Breast epithelium (tissue), 4 donors: ENCODE measurements at regions not wholly inside any gene's neighbourhood (a gene's known extent, or its start where the extent isn't known, plus 50 kb on each side); places are given as distances from the start of the nearest gene placed in this dataset.

Experiments used
- DNase-seq, 2 donors: peaks; one replicate each; pipeline ENCODE4 v3.0.0-alpha.2; 2019; ENCODE audit warnings: low spot score in 2 of 2
- H3K27ac ChIP-seq, 2 donors: fragments of 200-600 bp; sonication (generic) in 1 of 2; one replicate each; pipeline ENCODE4 v1.5.1; 2016 to 2019; ENCODE audit warnings: mild to moderate bottlenecking in 1 of 2
- H3K27me3 ChIP-seq, 2 donors: fragments of 200-600 bp; sonication (generic) in 1 of 2; one replicate each; pipeline versions ENCODE4 v1.5.1 to v1.6.0; 2017 to 2019; ENCODE audit warnings: control low read depth in 1 of 2, mild to moderate bottlenecking in 1 of 2
- H3K36me3 ChIP-seq: fragments of 200-600 bp; one replicate; pipeline ENCODE4 v1.5.1; 2019
- H3K4me1 ChIP-seq, 2 donors: fragments of 200-600 bp; sonication (generic); one replicate each; pipeline ENCODE4 v1.5.1; 2016 to 2019; ENCODE audit warnings: control low read depth in 1 of 2
- H3K4me3 ChIP-seq, 3 donors: fragments of 200-600 bp; sonication (generic); 1 replicate in 2 of 3; 2 replicates in 1 of 3; pipeline ENCODE4 v1.5.1; 2016 to 2019; ENCODE audit warnings: mild to moderate bottlenecking in 3 of 3, moderate library complexity in 2 of 3
- H3K9me3 ChIP-seq, 2 donors: fragments of 200-600 bp; sonication (generic) in 1 of 2; one replicate each; pipeline ENCODE4 v1.5.1; 2016 to 2019; ENCODE audit warnings: control low read depth in 1 of 2
- POLR2A ChIP-seq: fragments of 450-650 bp; IDR thresholded peaks from one replicate; pipeline ENCODE4 v1.6.1; 2016; ENCODE audit warnings: antibody characterized with exemption, mild to moderate bottlenecking, moderate library complexity
- POLR2AphosphoS5 ChIP-seq, 3 donors: sonication (generic); formaldehyde crosslinking; IDR thresholded peaks; one replicate each; pipeline ENCODE4 v1.6.1; 2017; ENCODE audit warnings: antibody characterized with exemption in 3 of 3
- intact Hi-C: fragments of 100-400 bp; cut with DNase I; formaldehyde crosslinking; loops from one replicate; pipeline ENCODE4 v1.15.1; 2023; ENCODE audit warnings: low total_unique reads
- TF ChIP-seq, protein P1 (sequence below), 3 donors: fragments of 450-650 bp; IDR thresholded peaks; one replicate each; pipeline ENCODE4 v1.5.1; 2016 to 2017; ENCODE audit warnings: antibody characterized with exemption in 3 of 3, mild to moderate bottlenecking in 3 of 3, moderate library complexity in 3 of 3

DNA sequence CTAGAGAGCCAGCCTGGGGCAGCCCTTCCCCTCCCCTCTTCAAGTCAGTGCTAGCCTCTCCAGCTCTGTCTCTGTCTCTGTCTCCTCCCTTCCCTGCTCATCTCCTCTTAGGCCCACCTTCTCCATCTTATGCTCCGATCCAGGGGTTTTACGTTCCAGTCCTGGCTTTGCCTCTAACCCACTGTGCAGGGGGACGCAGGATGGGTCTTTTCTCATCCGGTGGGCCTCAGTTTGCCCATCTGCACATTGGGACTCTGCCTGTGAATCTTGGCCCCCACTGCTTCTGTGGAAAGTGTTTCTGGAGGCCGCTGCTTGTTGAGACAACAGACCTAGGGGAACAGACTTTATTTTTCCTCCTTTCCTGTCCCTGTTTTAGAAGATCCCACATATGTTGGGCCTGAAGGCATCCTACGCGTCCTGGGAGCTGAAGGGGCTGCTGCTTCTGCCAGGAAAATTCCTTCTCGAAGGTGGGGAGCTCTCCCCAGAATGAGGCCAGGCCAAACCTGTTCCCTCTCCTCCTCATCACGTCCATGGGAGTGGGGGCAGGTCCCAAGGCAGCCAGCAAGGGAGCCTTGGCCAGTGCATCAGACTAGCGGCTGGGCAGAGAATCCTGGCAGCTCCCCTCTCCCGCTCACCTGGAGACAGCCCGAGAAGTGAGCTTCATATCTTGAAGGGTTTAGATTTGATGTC is 99.5 kb upstream of the CSF3R start:
- H3K4me3 ChIP-seq = no peak overlapping the region
- TF ChIP-seq, protein P1, sequence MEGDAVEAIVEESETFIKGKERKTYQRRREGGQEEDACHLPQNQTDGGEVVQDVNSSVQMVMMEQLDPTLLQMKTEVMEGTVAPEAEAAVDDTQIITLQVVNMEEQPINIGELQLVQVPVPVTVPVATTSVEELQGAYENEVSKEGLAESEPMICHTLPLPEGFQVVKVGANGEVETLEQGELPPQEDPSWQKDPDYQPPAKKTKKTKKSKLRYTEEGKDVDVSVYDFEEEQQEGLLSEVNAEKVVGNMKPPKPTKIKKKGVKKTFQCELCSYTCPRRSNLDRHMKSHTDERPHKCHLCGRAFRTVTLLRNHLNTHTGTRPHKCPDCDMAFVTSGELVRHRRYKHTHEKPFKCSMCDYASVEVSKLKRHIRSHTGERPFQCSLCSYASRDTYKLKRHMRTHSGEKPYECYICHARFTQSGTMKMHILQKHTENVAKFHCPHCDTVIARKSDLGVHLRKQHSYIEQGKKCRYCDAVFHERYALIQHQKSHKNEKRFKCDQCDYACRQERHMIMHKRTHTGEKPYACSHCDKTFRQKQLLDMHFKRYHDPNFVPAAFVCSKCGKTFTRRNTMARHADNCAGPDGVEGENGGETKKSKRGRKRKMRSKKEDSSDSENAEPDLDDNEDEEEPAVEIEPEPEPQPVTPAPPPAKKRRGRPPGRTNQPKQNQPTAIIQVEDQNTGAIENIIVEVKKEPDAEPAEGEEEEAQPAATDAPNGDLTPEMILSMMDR (IDR thresholded peaks at IDR 0.05) = no peak
- no peak for TF ChIP-seq POLR2A
- TF ChIP-seq POLR2AphosphoS5 (IDR thresholded peaks at IDR 0.05) = no peak
- peaks cover 0 to 20% of the 10 kb centered on the region in 2 donors for H3K27me3 ChIP-seq
- DNase-seq = no peak
- H3K9me3 ChIP-seq = no peaks in the 10 kb centered on the region
- H3K36me3 ChIP-seq = no peaks in the 10 kb centered on the region
- no peaks in the 10 kb centered on the region for H3K4me1 ChIP-seq
- intact Hi-C loops = no loop called here
- H3K27ac ChIP-seq = no peak overlapping the region

DNA sequence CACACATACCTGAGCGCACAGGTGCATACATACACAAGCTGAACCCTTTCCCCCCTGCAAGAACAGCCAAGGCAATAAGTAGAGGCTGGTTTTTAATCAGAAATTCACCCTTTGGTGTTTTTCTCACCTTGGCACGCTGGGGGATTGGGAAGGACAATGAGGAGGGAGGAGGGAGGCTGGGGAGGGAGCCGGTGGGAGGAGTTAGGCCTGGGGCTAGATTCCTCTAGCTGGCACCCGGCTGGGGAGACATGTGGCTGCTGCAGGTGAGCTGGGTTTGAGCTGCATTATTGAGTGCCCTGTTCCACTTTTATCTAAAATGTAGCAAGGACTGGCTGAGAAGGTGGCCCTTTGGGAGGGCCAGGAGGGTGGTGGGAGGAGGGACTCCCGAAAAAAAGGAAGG is 97.8 kb upstream of the CSF3R start:
- intact Hi-C loops = no loop called here
- Histone ChIP-seq H3K36me3 (no peaks in the 10 kb centered on the region), H3K27ac (no peak overlapping the region), H3K27me3 (peaks cover 0 to 6% of the 10 kb centered on the region in 2 donors), H3K4me1 (no peaks in the 10 kb centered on the region), H3K4me3 (no peak overlapping the region), H3K9me3 (no peaks in the 10 kb centered on the region)
- no peak for DNase-seq
- TF ChIP-seq, protein P1 (IDR thresholded peaks at IDR 0.05) = no peak
- no peak for TF ChIP-seq POLR2A
- TF ChIP-seq POLR2AphosphoS5 (IDR thresholded peaks at IDR 0.05) = no peak

DNA sequence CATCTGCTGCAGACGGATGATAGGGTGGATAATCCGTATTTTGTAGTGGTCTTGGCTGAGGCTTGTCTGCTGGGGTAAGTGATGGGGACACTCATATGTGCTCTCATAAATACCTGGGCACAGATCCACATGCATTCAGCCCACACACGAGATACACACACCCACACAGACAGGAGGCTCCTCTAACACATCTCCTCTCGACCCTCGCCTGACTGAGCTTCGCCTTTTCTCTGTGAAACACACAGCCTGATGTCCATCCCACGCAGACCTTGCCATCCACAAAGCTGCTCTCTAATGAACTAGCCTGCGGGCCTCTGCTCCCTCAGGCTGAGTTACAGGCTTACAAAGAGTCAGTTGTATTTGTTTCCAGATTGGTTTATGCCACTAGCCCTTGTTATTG is 96.3 kb upstream of the CSF3R start:
- intact Hi-C loops = loop anchor here (5.0 kb wide), 1 partner anchor 858 kb away; no protein-coding TSS in a partner anchor
- Histone ChIP-seq H3K27me3 (peaks cover 0 to 18% of the 10 kb centered on the region in 2 donors), H3K4me3 (no peak overlapping the region), H3K36me3 (no peaks in the 10 kb centered on the region), H3K9me3 (no peaks in the 10 kb centered on the region), H3K27ac (no peak overlapping the region), H3K4me1 (no peaks in the 10 kb centered on the region)
- TF ChIP-seq POLR2A (no peak), POLR2AphosphoS5 (IDR thresholded peaks at IDR 0.05) (no peak)
- TF ChIP-seq, protein P1 (IDR thresholded peaks at IDR 0.05) = no peak
- DNase-seq = no peak

DNA sequence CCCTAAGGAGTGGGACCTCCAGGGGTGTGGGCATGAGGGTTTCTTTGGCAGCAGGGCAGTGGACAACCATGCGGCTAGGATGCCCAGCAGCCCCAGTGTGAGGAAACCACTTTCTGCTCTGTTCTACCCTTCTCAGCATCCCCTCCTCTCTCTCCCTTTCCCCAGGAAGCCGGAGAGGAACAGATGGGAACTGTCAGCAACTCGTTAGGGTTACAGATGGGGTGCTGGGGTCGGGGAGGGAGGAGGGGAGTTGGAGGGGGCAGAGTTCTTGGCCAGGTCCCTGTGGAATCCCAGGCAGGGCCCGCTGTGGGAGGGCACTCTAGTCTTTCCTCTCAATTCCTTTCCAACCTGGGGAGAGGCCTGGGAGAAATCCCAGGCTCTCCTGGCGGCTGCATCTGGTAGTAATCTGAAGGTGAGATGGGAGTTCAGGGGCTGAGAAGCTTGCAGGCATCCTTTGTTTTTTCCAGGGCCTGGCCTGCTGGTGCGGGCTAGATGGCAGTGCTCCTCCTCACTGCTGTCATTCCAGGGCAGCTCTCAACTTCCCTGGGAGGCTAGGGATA is 93.9 kb upstream of the CSF3R start:
- no peaks in the 10 kb centered on the region for H3K9me3 ChIP-seq
- H3K36me3 ChIP-seq = no peaks in the 10 kb centered on the region
- no peaks in the 10 kb centered on the region for H3K4me1 ChIP-seq
- peaks cover 0 to 37% of the 10 kb centered on the region in 2 donors for H3K27me3 ChIP-seq
- no peak overlapping the region for H3K27ac ChIP-seq
- intact Hi-C loops = loop anchor here (5.0 kb wide), 1 partner anchor 861 kb away; no protein-coding TSS in a partner anchor
- TF ChIP-seq, protein P1 (IDR thresholded peaks at IDR 0.05) = no peak
- TF ChIP-seq POLR2A (no peak), POLR2AphosphoS5 (IDR thresholded peaks at IDR 0.05) (no peak)
- no peak overlapping the region for H3K4me3 ChIP-seq
- no peak for DNase-seq

DNA sequence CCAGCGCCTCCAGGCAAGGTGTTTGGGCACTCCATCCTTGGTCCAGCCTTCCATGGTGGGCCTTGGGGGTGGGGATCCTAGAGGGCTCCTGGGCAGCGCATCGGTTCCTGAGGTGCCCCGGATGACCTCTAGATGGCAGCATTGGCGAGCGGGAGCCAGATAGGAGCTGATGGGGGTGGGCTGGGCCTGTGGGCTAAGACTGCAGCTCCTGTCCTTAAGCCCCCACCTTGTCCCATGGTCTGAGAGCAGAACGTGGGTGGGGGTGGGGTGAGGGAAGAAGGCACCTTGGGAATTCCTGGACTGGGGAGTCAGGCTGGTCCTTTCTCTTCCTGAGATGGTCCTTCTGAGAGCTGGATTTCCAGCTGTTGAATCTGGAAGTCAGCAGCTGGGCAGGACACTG is 93.4 kb upstream of the CSF3R start:
- peaks cover 0 to 37% of the 10 kb centered on the region in 2 donors for H3K27me3 ChIP-seq
- H3K4me3 ChIP-seq = no peak overlapping the region
- no peaks in the 10 kb centered on the region for H3K36me3 ChIP-seq
- intact Hi-C loops = loop anchor here (5.0 kb wide), 1 partner anchor 861 kb away; no protein-coding TSS in a partner anchor
- DNase-seq = no peak
- TF ChIP-seq POLR2A = no peak
- TF ChIP-seq, protein P1 (IDR thresholded peaks at IDR 0.05) = peak in 1 of 3 donors; percentile 60
- no peaks in the 10 kb centered on the region for H3K9me3 ChIP-seq
- H3K4me1 ChIP-seq = no peaks in the 10 kb centered on the region
- no peak overlapping the region for H3K27ac ChIP-seq
